HEK293 (cell line): ENCODE measurements at regions not wholly inside any gene's neighbourhood (a gene's known extent, or its start where the extent isn't known, plus 50 kb on each side); places are given as distances from the start of the nearest gene placed in this dataset.

Source experiments
- CTCF ChIA-PET: fragments of 350-600 bp; formaldehyde crosslinking; extraction: SDS; loops from one replicate; lab custom pipeline; 2021; ENCODE audit warnings: antibody characterized with exemption; lab: Yijun Ruan, JAX
- POLR2A ChIA-PET: fragments of 300-600 bp; formaldehyde crosslinking; extraction: SDS; loops from one replicate; lab custom pipeline; 2020; ENCODE audit warnings: antibody characterized with exemption, inconsistent platforms; lab: Yijun Ruan, JAX
- H3K27ac ChIP-seq: fragments of 200-500 bp; sonication (Bioruptor generic); 2 replicates; pipeline ENCODE4 v1.5.1; 2014; ENCODE audit warnings: low read depth, low read length, control low read depth, inconsistent platforms; ENCODE audit errors: extremely low read depth
- H3K36me3 ChIP-seq, 2 experiments: fragments of 200-500 bp in 1 of 2; sonication (Bioruptor generic) in 1 of 2; 1 replicate in 1 of 2; 2 replicates in 1 of 2; pipeline ENCODE4 v1.5.1; 2014 to 2017; ENCODE audit warnings: inconsistent platforms in 2 of 2, low read length in 2 of 2; ENCODE audit not compliant: control insufficient read depth in 2 of 2, insufficient read depth in 1 of 2
- H3K4me1 ChIP-seq: fragments of 200-500 bp; sonication (Bioruptor generic); 2 replicates; pipeline ENCODE4 v1.5.1; 2014; ENCODE audit warnings: mild to moderate bottlenecking, low read length, inconsistent platforms; ENCODE audit not compliant: control insufficient read depth, insufficient read depth
- H3K4me3 ChIP-seq: 2 replicates; pipeline ENCODE4 v1.5.1; 2011; ENCODE audit warnings: low read depth, mild to moderate bottlenecking, control low read depth, low read length, moderate library complexity
- H3K9me3 ChIP-seq: fragments of 200-500 bp; sonication (Bioruptor generic); 2 replicates; pipeline ENCODE4 v1.5.1; 2014; ENCODE audit warnings: low read depth, low read length, inconsistent platforms; ENCODE audit not compliant: control insufficient read depth, insufficient read depth
- GLI4 ChIP-seq: fragments of 450-650 bp; formaldehyde crosslinking; IDR thresholded peaks from 2 replicates; pipeline ENCODE4 v1.5.1; 2016; ENCODE audit warnings: missing biosample characterization, missing genetic modification characterization
- KLF17 ChIP-seq: fragments of 450-650 bp; formaldehyde crosslinking; IDR thresholded peaks from 2 replicates; pipeline ENCODE4 v1.5.1; 2016; ENCODE audit warnings: missing biosample characterization, missing genetic modification characterization
- OSR2 ChIP-seq: fragments of 450-650 bp; formaldehyde crosslinking; IDR thresholded peaks from 2 replicates; pipeline ENCODE4 v1.5.1; 2016; ENCODE audit warnings: missing biosample characterization, missing genetic modification characterization
- ZBTB48 ChIP-seq: fragments of 450-650 bp; formaldehyde crosslinking; IDR thresholded peaks from 2 replicates; pipeline ENCODE4 v1.5.1; 2016; ENCODE audit warnings: missing biosample characterization, missing genetic modification characterization
- ZFP69B ChIP-seq: fragments of 450-650 bp; formaldehyde crosslinking; IDR thresholded peaks from 2 replicates; pipeline ENCODE4 v1.5.1; 2016; ENCODE audit warnings: missing biosample characterization, missing genetic modification characterization
- ZNF114 ChIP-seq: fragments of 450-650 bp; formaldehyde crosslinking; IDR thresholded peaks from 2 replicates; pipeline ENCODE4 v1.5.0; 2017; ENCODE audit warnings: missing biosample characterization, missing genetic modification characterization
- ZNF148 ChIP-seq: fragments of 450-650 bp; formaldehyde crosslinking; IDR thresholded peaks from 2 replicates; pipeline ENCODE4 v1.5.0; 2017; ENCODE audit warnings: missing biosample characterization, missing genetic modification characterization, borderline replicate concordance
- ZNF157 ChIP-seq: fragments of 450-650 bp; formaldehyde crosslinking; IDR thresholded peaks from 2 replicates; pipeline ENCODE4 v1.5.1; 2016; ENCODE audit warnings: missing biosample characterization, missing genetic modification characterization
- ZNF175 ChIP-seq: fragments of 450-650 bp; formaldehyde crosslinking; IDR thresholded peaks from 2 replicates; pipeline ENCODE4 v1.5.1; 2016; ENCODE audit warnings: missing biosample characterization, missing genetic modification characterization
- ZNF280C ChIP-seq: fragments of 450-650 bp; formaldehyde crosslinking; IDR thresholded peaks from 2 replicates; pipeline ENCODE4 v1.5.1; 2016; ENCODE audit warnings: missing biosample characterization, missing genetic modification characterization
- ZNF311 ChIP-seq: fragments of 450-650 bp; formaldehyde crosslinking; IDR thresholded peaks from 2 replicates; pipeline ENCODE4 v1.5.1; 2017; ENCODE audit warnings: missing biosample characterization, missing genetic modification characterization, borderline replicate concordance
- ZNF354C ChIP-seq: fragments of 450-650 bp; formaldehyde crosslinking; IDR thresholded peaks from 2 replicates; pipeline ENCODE4 v1.5.1; 2016; ENCODE audit warnings: missing biosample characterization, missing genetic modification characterization, low read depth, borderline replicate concordance
- ZNF48 ChIP-seq: fragments of 450-650 bp; formaldehyde crosslinking; IDR thresholded peaks from 2 replicates; pipeline ENCODE4 v1.5.1; 2016; ENCODE audit warnings: missing biosample characterization, missing genetic modification characterization
- ZNF501 ChIP-seq: fragments of 450-650 bp; formaldehyde crosslinking; IDR thresholded peaks from 2 replicates; pipeline ENCODE4 v1.5.1; 2016; ENCODE audit warnings: missing biosample characterization, missing genetic modification characterization
- ZNF514 ChIP-seq: fragments of 450-650 bp; formaldehyde crosslinking; IDR thresholded peaks from 2 replicates; pipeline ENCODE4 v1.5.1; 2016; ENCODE audit warnings: missing biosample characterization, missing genetic modification characterization
- ZNF518A ChIP-seq: fragments of 450-650 bp; formaldehyde crosslinking; conservative IDR thresholded peaks from 2 replicates; pipeline ENCODE4 v1.5.1; 2016; ENCODE audit warnings: low read depth, missing biosample characterization, missing genetic modification characterization
- ZNF549 ChIP-seq: fragments of 450-650 bp; IDR thresholded peaks from 2 replicates; pipeline ENCODE4 v1.5.1; 2018; ENCODE audit warnings: missing biosample characterization, missing genetic modification characterization, mild to moderate bottlenecking, inconsistent platforms, moderate library complexity
- ZNF623 ChIP-seq: fragments of 450-650 bp; formaldehyde crosslinking; IDR thresholded peaks from 2 replicates; pipeline ENCODE4 v1.5.1; 2016; ENCODE audit warnings: missing biosample characterization, missing genetic modification characterization
- ZNF777 ChIP-seq: fragments of 450-650 bp; formaldehyde crosslinking; IDR thresholded peaks from 2 replicates; pipeline ENCODE4 v1.5.1; 2017; ENCODE audit warnings: missing biosample characterization, missing genetic modification characterization, borderline replicate concordance
- ZSCAN23 ChIP-seq: fragments of 450-650 bp; formaldehyde crosslinking; IDR thresholded peaks from 2 replicates; pipeline ENCODE4 v1.5.1; 2016; ENCODE audit warnings: missing biosample characterization, missing genetic modification characterization

- POLR2A ChIA-PET = no interaction called here
- H3K36me3 ChIP-seq = no peaks in the 10 kb centered on the region
- H3K27ac ChIP-seq = no peak overlapping the region
- H3K4me1 ChIP-seq = no peaks in the 10 kb centered on the region
- H3K9me3 ChIP-seq = no peaks in the 10 kb centered on the region
- CTCF ChIA-PET = interaction anchor here (0.5 kb wide), 1 partner anchor 758 kb away, joined by 3 read pairs; no protein-coding TSS in a partner anchor
- H3K4me3 ChIP-seq = no peak overlapping the region
- TF ChIP-seq ZNF518A (tag by site-specific recombination) (no peak), ZSCAN23 (no peak), ZNF777 (no peak), GLI4 (tag by site-specific recombination) (no peak), ZNF280C (no peak), KLF17 (no peak), ZNF549 (tag by site-specific recombination) (no peak), ZNF354C (tag by site-specific recombination) (no peak), ZNF114 (tag by site-specific recombination) (no peak), ZNF514 (tag by site-specific recombination) (no peak), ZFP69B (tag by site-specific recombination) (no peak), ZNF48 (tag by site-specific recombination) (no peak), ZNF623 (tag by site-specific recombination) (no peak), ZNF501 (no peak), ZNF148 (tag by site-specific recombination) (no peak), ZNF157 (no peak), OSR2 (tag by site-specific recombination) (no peak), ZNF175 (tag by site-specific recombination) (no peak), ZNF311 (tag by site-specific recombination) (no peak), ZBTB48 (no peak)
Observed at GRCh38 chr1:193540511-193540910, 354.1 kb upstream of the B3GALT2 start.
